Memory B cell (primary cell): ENCODE measurements at regions not wholly inside any gene's neighbourhood (a gene's known extent, or its start where the extent isn't known, plus 50 kb on each side); places are given as distances from the start of the nearest gene placed in this dataset.

Source experiments
- ATAC-seq: fragments of 150-1000 bp; cut with Tn5 transposase; 2 replicates; pipeline ENCODE4 v1.10.0; 2021; ENCODE audit warnings: low read depth, mild to moderate bottlenecking, moderate library complexity
- DNase-seq, 2 donors: peaks; one replicate each; pipeline ENCODE4 v3.0.0; 2022; ENCODE audit warnings: low spot score in 2 of 2
- H3K27ac Mint-ChIP-seq: one replicate; pipeline ENCODE4 v1.8.0; 2022; ENCODE audit warnings: mild to moderate bottlenecking, moderate library complexity, mixed read lengths
- H3K27me3 Mint-ChIP-seq: one replicate; pipeline ENCODE4 v1.8.0; 2022; ENCODE audit warnings: mixed read lengths
- H3K36me3 Mint-ChIP-seq: one replicate; pipeline ENCODE4 v1.8.0; 2022; ENCODE audit warnings: mild to moderate bottlenecking, mixed read lengths
- H3K4me1 Mint-ChIP-seq: one replicate; pipeline ENCODE4 v1.8.0; 2022; ENCODE audit warnings: mixed read lengths
- H3K4me3 Mint-ChIP-seq: one replicate; pipeline ENCODE4 v1.8.0; 2022; ENCODE audit warnings: mild to moderate bottlenecking, moderate library complexity, mixed read lengths
- H3K9me3 Mint-ChIP-seq: one replicate; pipeline ENCODE4 v1.8.0; 2022; ENCODE audit warnings: mixed read lengths

DNA sequence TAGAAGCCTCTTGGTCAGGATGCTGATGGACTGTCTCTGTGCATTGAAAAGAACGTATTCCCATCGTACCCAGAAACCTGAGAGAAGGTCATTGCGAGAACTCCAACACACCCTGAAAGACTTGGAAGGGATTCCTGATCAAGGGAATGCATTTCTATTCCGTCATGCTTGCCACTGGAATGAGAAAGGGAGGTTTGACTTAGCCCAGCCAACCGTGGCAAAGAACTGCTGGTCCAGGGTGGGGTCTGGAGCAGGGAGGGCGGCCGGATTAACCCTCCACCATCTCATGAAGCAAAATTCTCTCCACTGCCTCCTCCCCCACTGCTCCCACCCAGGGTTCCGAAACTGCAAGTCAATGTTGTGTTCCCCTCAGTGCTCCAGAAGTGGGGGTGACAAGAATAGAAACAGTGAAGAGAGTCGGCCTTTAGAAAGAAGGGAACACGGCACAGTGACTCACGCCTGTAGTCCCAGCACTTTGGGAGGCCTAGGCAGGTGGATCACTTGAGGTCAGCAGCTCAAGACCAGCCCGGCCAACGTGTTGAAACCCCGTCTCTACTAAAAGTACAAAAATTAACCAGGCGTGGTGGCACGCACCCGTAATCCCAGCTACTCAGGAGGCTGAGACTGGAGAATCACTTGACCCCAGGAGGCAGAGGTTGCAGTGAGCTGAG is 137.5 kb upstream of the MGMT start:
- Mint-ChIP-seq H3K36me3 (no peaks in the 10 kb centered on the region), H3K4me1 (no peaks in the 10 kb centered on the region), H3K4me3 (no peak overlapping the region), H3K27ac (no peak overlapping the region), H3K27me3 (peaks cover 12% of the 10 kb centered on the region), H3K9me3 (no peaks in the 10 kb centered on the region)
- DNase-seq (no peak), ATAC-seq (no peak)

DNA sequence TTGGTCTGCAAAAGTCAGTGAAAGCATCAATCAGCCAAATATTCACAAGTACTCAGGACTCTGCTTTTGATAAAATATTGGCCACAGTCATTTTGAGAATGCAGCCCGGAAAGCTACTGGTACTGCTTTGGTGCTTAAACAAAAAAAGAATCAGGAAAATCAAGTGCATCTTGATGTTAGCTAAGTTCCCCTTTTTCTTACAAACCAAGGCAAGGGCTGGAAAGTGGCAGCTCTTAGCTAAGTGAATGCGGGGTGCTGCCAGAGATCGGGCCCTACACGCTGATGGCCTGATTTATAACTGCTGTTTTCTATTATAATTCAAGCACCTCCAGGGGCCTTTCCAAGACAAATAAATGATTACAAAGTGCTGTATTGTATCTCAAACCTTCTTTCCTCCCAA is 136.8 kb upstream of the MGMT start:
- H3K4me1 Mint-ChIP-seq = no peaks in the 10 kb centered on the region
- H3K27ac Mint-ChIP-seq = no peak overlapping the region
- H3K9me3 Mint-ChIP-seq = no peaks in the 10 kb centered on the region
- peaks cover 12% of the 10 kb centered on the region for H3K27me3 Mint-ChIP-seq
- no peak for ATAC-seq
- no peak overlapping the region for H3K4me3 Mint-ChIP-seq
- H3K36me3 Mint-ChIP-seq = no peaks in the 10 kb centered on the region
- no peak for DNase-seq

- H3K4me1 Mint-ChIP-seq = no peaks in the 10 kb centered on the region
- H3K27me3 Mint-ChIP-seq = peaks cover 12% of the 10 kb centered on the region
- H3K27ac Mint-ChIP-seq = no peak overlapping the region
- H3K4me3 Mint-ChIP-seq = no peak overlapping the region
- DNase-seq (no peak), ATAC-seq (no peak)
- H3K36me3 Mint-ChIP-seq = no peaks in the 10 kb centered on the region
- no peaks in the 10 kb centered on the region for H3K9me3 Mint-ChIP-seq
These were observed 135.7 kb upstream of the MGMT start for GRCh38 chr10:129331207-129331838.

GRCh38 chr10:129331839-129332220 is 135.2 kb upstream of the MGMT start:
- H3K4me3 Mint-ChIP-seq = no peak overlapping the region
- no peak for DNase-seq

DNA sequence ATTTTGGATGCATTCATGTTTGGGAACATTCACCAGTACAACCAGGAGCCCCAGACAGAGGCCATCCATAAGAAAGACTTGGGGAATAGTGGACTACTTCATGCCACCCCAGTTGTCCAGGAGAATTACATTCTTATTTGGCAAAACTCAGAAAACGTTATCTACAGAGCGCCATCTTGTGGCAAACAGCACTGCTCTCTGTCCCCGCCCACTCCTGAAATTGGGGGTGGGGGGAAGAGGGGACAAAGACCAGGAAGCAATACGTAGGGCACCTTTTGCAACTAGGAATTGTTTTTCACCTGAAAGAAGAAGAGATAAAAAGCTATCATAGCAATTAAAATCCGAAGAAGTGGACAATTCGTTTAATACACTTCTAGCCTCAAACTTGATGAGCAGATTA is 134.6 kb upstream of the MGMT start:
- H3K4me1 Mint-ChIP-seq = no peaks in the 10 kb centered on the region
- ATAC-seq = no peak
- H3K9me3 Mint-ChIP-seq = no peaks in the 10 kb centered on the region
- no peak overlapping the region for H3K27ac Mint-ChIP-seq
- no peak for DNase-seq
- peaks cover 12% of the 10 kb centered on the region for H3K27me3 Mint-ChIP-seq
- no peak overlapping the region for H3K4me3 Mint-ChIP-seq
- H3K36me3 Mint-ChIP-seq = no peaks in the 10 kb centered on the region

More at GRCh38 chr10:129331839-129332220, 135.2 kb upstream of the MGMT start:
- H3K36me3 Mint-ChIP-seq = no peaks in the 10 kb centered on the region
- no peak for ATAC-seq
- H3K27me3 Mint-ChIP-seq = peaks cover 12% of the 10 kb centered on the region
- H3K4me1 Mint-ChIP-seq = no peaks in the 10 kb centered on the region
- H3K9me3 Mint-ChIP-seq = no peaks in the 10 kb centered on the region
- no peak overlapping the region for H3K27ac Mint-ChIP-seq

GRCh38 chr10:129333706-129334105 is 133.3 kb upstream of the MGMT start:
- Mint-ChIP-seq H3K4me1 (no peaks in the 10 kb centered on the region), H3K27me3 (peaks cover 10% of the 10 kb centered on the region), H3K9me3 (no peaks in the 10 kb centered on the region), H3K27ac (no peak overlapping the region), H3K4me3 (no peak overlapping the region), H3K36me3 (no peaks in the 10 kb centered on the region)
- DNase-seq (no peak), ATAC-seq (no peak)

DNA sequence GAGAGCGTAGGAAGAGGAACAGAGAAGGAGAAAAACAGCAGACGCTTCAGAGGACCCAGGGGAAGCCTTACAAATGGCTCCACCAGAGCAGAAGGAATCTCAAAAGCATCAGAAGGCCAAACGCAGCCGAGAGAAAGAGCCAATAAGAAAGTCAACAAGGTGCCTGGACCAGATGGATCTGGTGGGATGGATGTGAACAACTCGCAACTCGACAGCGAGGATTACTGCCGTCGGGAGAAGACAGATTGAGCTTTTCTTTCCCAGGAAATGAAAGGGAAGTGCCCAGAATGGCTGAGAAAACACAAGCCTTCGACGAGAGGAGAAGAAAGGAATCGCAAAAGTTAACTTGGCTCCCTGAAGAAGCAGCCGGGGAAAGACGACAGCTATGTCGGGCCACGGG is 132.8 kb upstream of the MGMT start:
- H3K27ac Mint-ChIP-seq = no peak overlapping the region
- H3K4me1 Mint-ChIP-seq = no peaks in the 10 kb centered on the region
- ATAC-seq = no peak
- peaks cover 10% of the 10 kb centered on the region for H3K27me3 Mint-ChIP-seq
- no peak for DNase-seq
- no peaks in the 10 kb centered on the region for H3K9me3 Mint-ChIP-seq
- no peaks in the 10 kb centered on the region for H3K36me3 Mint-ChIP-seq
- H3K4me3 Mint-ChIP-seq = no peak overlapping the region

- Mint-ChIP-seq H3K36me3 (no peaks in the 10 kb centered on the region), H3K27me3 (peaks cover 10% of the 10 kb centered on the region), H3K4me3 (no peak overlapping the region), H3K4me1 (no peaks in the 10 kb centered on the region), H3K9me3 (no peaks in the 10 kb centered on the region), H3K27ac (no peak overlapping the region)
- DNase-seq = no peak
- ATAC-seq = no peak
These were observed 131.6 kb upstream of the MGMT start for GRCh38 chr10:129335396-129335795.

DNA sequence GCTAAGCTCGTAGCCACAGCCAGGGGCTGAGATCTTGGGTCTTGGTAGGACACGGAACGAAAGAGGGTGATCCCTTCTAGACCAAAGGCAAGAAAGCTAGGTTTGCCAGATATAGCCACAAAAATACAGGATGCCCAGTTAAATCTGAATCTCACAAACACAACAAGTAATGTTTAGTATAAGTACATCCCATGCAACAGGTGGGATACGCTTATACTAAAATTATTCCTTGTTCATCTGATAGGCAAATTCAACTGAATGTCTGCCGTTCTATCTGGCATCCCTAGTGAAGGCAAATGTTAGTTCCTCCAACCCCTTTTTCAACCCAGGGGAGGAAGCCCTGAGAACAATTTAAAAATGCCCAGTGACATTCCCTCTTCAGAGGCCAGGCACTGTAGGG is 131.1 kb upstream of the MGMT start:
- Mint-ChIP-seq H3K27me3 (peaks cover 8% of the 10 kb centered on the region), H3K4me3 (no peak overlapping the region), H3K9me3 (no peaks in the 10 kb centered on the region), H3K4me1 (no peaks in the 10 kb centered on the region), H3K36me3 (no peaks in the 10 kb centered on the region), H3K27ac (no peak overlapping the region)
- DNase-seq = no peak
- ATAC-seq = no peak

- Mint-ChIP-seq H3K9me3 (no peaks in the 10 kb centered on the region), H3K4me3 (no peak overlapping the region), H3K27ac (no peak overlapping the region), H3K4me1 (no peaks in the 10 kb centered on the region), H3K27me3 (peaks cover 2% of the 10 kb centered on the region), H3K36me3 (no peaks in the 10 kb centered on the region)
- DNase-seq = no peak
- ATAC-seq = no peak
These were observed 127.8 kb upstream of the MGMT start for GRCh38 chr10:129339191-129339590.

GRCh38 chr10:129339841-129340240 is 127.2 kb upstream of the MGMT start:
- no peak for DNase-seq
- Mint-ChIP-seq H3K27ac (no peak overlapping the region), H3K36me3 (no peaks in the 10 kb centered on the region), H3K27me3 (peaks cover 2% of the 10 kb centered on the region), H3K9me3 (no peaks in the 10 kb centered on the region), H3K4me1 (no peaks in the 10 kb centered on the region), H3K4me3 (no peak overlapping the region)
- ATAC-seq = no peak

DNA sequence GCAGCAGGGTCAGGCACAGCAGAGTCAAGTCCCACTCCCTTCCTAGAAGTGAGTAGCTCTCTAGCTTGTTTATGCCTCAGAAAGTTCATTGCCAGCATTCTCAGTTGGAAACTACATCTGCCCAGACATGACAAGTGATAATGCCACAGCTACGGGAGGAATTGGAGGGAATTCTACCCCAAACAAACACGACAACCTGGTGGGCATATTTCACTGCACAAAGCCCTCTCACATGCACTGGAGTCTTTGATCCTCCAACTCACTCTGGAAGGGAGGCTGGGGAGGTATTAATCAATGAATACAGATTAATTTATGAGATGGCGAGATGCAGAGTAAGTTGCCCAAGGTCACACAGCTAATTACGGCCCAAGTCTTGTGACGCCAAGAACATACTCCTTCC is 126.0 kb upstream of the MGMT start:
- ATAC-seq (no peak), DNase-seq (no peak)
- H3K4me1 Mint-ChIP-seq = no peaks in the 10 kb centered on the region

DNA sequence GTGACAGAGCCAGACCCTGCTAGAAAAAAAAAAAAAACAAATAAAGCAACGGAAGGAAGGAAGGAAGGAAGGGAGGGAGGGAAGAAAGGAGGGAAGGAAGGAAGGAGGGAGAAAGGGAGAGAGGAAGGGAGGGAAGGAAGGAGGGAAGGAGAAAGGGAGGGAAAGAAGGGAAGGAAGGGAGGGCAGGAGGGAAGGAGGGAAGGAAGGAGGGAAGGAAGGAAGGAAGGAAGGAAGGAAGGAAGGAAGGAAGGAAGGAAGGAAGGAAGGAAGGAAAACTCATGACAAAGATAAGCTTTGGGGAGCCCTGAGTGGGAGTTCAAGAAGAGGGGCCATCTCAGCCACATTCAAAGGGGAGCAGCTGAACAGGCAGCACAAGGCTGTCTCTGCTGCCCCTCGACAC is 124.7 kb upstream of the MGMT start:
- H3K36me3 Mint-ChIP-seq = no peaks in the 10 kb centered on the region
- H3K9me3 Mint-ChIP-seq = no peaks in the 10 kb centered on the region
- H3K4me1 Mint-ChIP-seq = no peaks in the 10 kb centered on the region
- peaks cover 2% of the 10 kb centered on the region for H3K27me3 Mint-ChIP-seq
- H3K4me3 Mint-ChIP-seq = no peak overlapping the region
- ATAC-seq (no peak), DNase-seq (no peak)
- H3K27ac Mint-ChIP-seq = no peak overlapping the region

More for the DNA sequence above, 126.0 kb upstream of the MGMT start:
- H3K27me3 Mint-ChIP-seq = peaks cover 2% of the 10 kb centered on the region
- H3K4me3 Mint-ChIP-seq = no peak overlapping the region
- no peaks in the 10 kb centered on the region for H3K9me3 Mint-ChIP-seq
- no peaks in the 10 kb centered on the region for H3K36me3 Mint-ChIP-seq
- H3K27ac Mint-ChIP-seq = no peak overlapping the region

DNA sequence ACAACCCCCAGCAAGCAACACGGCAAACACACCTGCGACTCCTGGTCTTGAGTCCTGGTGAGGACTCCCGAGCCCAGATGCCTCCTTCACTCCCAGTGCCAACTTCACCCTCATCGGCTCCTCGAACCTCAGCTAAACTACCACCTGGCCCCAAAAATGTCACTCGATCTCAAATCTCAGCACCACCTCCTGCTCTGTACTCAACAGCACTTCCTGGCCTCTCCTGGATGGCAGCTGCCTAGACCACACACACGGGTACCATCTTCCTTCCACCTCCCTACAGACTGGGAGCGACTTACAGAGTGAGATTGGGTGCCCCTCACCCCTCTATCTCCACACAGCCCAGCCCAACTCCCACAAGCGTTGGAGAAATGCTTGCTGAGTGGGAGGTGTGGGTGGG is 123.9 kb upstream of the MGMT start:
- ATAC-seq (no peak), DNase-seq (no peak)
- H3K36me3 Mint-ChIP-seq = no peaks in the 10 kb centered on the region
- H3K27me3 Mint-ChIP-seq = peaks cover 2% of the 10 kb centered on the region
- no peak overlapping the region for H3K4me3 Mint-ChIP-seq
- no peak overlapping the region for H3K27ac Mint-ChIP-seq
- no peaks in the 10 kb centered on the region for H3K4me1 Mint-ChIP-seq
- no peaks in the 10 kb centered on the region for H3K9me3 Mint-ChIP-seq

DNA sequence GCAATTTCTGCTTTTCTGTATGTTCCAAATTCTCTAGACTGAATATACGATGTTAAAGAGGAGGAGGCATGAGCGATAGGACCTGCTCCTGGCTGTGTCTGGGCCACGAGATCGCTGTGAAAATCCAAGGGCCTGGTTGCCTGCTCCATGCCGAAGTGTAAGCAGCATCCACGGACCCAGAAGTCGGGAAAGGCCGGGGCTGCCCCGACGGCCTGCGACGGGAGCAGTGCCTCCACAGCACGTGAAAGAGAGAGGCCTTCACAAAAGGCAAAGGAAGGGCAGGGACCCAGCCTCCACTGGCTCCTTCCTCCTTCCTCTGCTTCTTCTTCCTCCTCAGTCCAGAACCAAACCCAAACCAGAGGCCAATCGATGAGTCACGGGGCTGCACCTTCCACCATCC is 122.9 kb upstream of the MGMT start:
- H3K27ac Mint-ChIP-seq = no peak overlapping the region
- no peak for ATAC-seq
- DNase-seq = no peak
- peaks cover 2% of the 10 kb centered on the region for H3K27me3 Mint-ChIP-seq
- no peaks in the 10 kb centered on the region for H3K36me3 Mint-ChIP-seq
- H3K4me3 Mint-ChIP-seq = no peak overlapping the region
- no peaks in the 10 kb centered on the region for H3K9me3 Mint-ChIP-seq
- H3K4me1 Mint-ChIP-seq = no peaks in the 10 kb centered on the region
